Liver (tissue), 3 donors: ENCODE measurements at regions not wholly inside any gene's neighbourhood (a gene's known extent, or its start where the extent isn't known, plus 50 kb on each side); places are given as distances from the start of the nearest gene placed in this dataset.

ENCODE experiments used
- EGR1 ChIP-seq, 2 donors: IDR thresholded peaks; 2 replicates each; pipeline ENCODE4 v1.6.1; 2016 to 2018; ENCODE audit warnings: antibody characterized with exemption in 2 of 2, low read depth in 2 of 2
- GABPA ChIP-seq, 2 donors: IDR thresholded peaks in 1 of 2; conservative IDR thresholded peaks in 1 of 2; 2 replicates each; pipeline ENCODE4 v1.6.1; 2016; ENCODE audit warnings: antibody characterized with exemption in 2 of 2, mild to moderate bottlenecking in 1 of 2, moderate library complexity in 1 of 2
- HNF4A ChIP-seq, 2 donors: conservative IDR thresholded peaks; 2 replicates each; pipeline ENCODE4 v1.6.1; 2016; ENCODE audit warnings: antibody characterized with exemption in 2 of 2, mild to moderate bottlenecking in 2 of 2
- JUND ChIP-seq, 2 donors: IDR thresholded peaks; 2 replicates each; pipeline ENCODE4 v1.6.1; 2016; ENCODE audit warnings: antibody characterized with exemption in 2 of 2
- MAX ChIP-seq: IDR thresholded peaks from 2 replicates; pipeline ENCODE4 v1.6.1; 2016; ENCODE audit warnings: antibody characterized with exemption
- RAD21 ChIP-seq, 2 donors: IDR thresholded peaks; 2 replicates each; pipeline ENCODE4 v1.6.1; 2016; ENCODE audit warnings: antibody characterized with exemption in 2 of 2, mild to moderate bottlenecking in 2 of 2
- REST ChIP-seq: IDR thresholded peaks from 2 replicates; pipeline ENCODE4 v1.6.1; 2016; ENCODE audit warnings: antibody characterized with exemption, mild to moderate bottlenecking
- SP1 ChIP-seq: IDR thresholded peaks from 2 replicates; pipeline ENCODE4 v1.6.1; 2018; ENCODE audit warnings: antibody characterized with exemption, mild to moderate bottlenecking
- TAF1 ChIP-seq: conservative IDR thresholded peaks from 2 replicates; pipeline ENCODE4 v1.6.1; 2016; ENCODE audit warnings: antibody characterized with exemption, mild to moderate bottlenecking
- YY1 ChIP-seq: IDR thresholded peaks from 2 replicates; pipeline ENCODE4 v1.6.1; 2016; ENCODE audit warnings: antibody characterized with exemption, mild to moderate bottlenecking
- ZBTB33 ChIP-seq: IDR thresholded peaks from 2 replicates; pipeline ENCODE4 v1.6.1; 2016; ENCODE audit warnings: antibody characterized with exemption
- TF ChIP-seq, protein P1 (sequence below): fragments of 150-350 bp; IDR thresholded peaks from 2 replicates; pipeline ENCODE4 v1.5.1; 2017; ENCODE audit warnings: improper control_type of control experiment, low read depth, low read length; ENCODE audit not compliant: missing input control
- TF ChIP-seq, protein P2 (sequence below): IDR thresholded peaks from 2 replicates; pipeline ENCODE4 v1.6.1; 2016; ENCODE audit warnings: antibody characterized with exemption
- donor health status: healthy.
- donor health status: healthy.

DNA sequence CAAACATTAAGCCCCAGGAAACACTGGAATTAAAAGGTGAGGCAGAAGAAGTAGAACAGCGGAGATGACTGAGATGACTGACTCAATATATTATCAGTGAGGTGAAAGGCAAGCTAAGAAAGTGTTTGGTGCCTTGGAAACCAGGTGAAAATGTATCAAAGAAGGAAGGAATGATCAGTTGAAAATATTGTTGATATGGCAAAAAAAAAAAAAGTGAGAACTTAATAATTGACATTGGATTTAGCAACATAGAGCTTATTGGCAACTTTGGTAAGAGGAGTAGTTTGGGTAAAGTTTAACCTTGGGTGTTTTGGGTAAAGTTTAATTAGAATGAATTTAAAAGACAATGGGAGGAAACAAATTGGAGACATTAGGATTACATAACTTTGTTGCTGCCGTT, 127.7 kb upstream of the MYOCD start:
- TF ChIP-seq GABPA (IDR thresholded peaks at IDR 0.05 in 1 of 2, conservative IDR thresholded peaks at IDR 0.05 in 1 of 2) (no peak), EGR1 (IDR thresholded peaks at IDR 0.05; ENCODE audit: low read depth in 2 of 2) (no peak), JUND (IDR thresholded peaks at IDR 0.05) (no peak), REST (no peak), RAD21 (IDR thresholded peaks at IDR 0.05) (no peak), ZBTB33 (no peak), TAF1 (no peak), HNF4A (conservative IDR thresholded peaks at IDR 0.05) (no peak), SP1 (no peak), MAX (no peak), YY1 (no peak)
- TF ChIP-seq, protein P1, sequence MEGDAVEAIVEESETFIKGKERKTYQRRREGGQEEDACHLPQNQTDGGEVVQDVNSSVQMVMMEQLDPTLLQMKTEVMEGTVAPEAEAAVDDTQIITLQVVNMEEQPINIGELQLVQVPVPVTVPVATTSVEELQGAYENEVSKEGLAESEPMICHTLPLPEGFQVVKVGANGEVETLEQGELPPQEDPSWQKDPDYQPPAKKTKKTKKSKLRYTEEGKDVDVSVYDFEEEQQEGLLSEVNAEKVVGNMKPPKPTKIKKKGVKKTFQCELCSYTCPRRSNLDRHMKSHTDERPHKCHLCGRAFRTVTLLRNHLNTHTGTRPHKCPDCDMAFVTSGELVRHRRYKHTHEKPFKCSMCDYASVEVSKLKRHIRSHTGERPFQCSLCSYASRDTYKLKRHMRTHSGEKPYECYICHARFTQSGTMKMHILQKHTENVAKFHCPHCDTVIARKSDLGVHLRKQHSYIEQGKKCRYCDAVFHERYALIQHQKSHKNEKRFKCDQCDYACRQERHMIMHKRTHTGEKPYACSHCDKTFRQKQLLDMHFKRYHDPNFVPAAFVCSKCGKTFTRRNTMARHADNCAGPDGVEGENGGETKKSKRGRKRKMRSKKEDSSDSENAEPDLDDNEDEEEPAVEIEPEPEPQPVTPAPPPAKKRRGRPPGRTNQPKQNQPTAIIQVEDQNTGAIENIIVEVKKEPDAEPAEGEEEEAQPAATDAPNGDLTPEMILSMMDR: no peak
- TF ChIP-seq, protein P2, sequence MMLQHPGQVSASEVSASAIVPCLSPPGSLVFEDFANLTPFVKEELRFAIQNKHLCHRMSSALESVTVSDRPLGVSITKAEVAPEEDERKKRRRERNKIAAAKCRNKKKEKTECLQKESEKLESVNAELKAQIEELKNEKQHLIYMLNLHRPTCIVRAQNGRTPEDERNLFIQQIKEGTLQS: no peak
